CD4-positive, alpha-beta T cell (primary cell): ENCODE measurements at regions not wholly inside any gene's neighbourhood (a gene's known extent, or its start where the extent isn't known, plus 50 kb on each side); places are given as distances from the start of the nearest gene placed in this dataset.

ENCODE experiments used
- ATAC-seq: fragments of 200-7000 bp; cut with Tn5 transposase; one replicate; pipeline ENCODE4 v1.10.0; 2022; ENCODE audit warnings: mild to moderate bottlenecking; ENCODE audit not compliant: poor library complexity
- CTCF ChIA-PET: fragments of 350-600 bp; sonication (Branson Sonifier 250); formaldehyde crosslinking; loops from one replicate; lab custom pipeline; 2021; ENCODE audit warnings: antibody characterized with exemption, inconsistent platforms; lab: Charles Lee
- POLR2A ChIA-PET: fragments of 350-600 bp; sonication (Branson Sonifier 250); formaldehyde crosslinking; loops from one replicate; lab custom pipeline; 2021; ENCODE audit warnings: antibody characterized with exemption, inconsistent platforms; lab: Charles Lee
- DNase-seq, 14 experiments: peaks; one replicate each; pipeline ENCODE4 v3.0.0-alpha.2; 2013 to 2020; ENCODE audit warnings: mixed read lengths in 2 of 14
- H3K27ac ChIP-seq, 2 donors: one replicate each; pipeline versions ENCODE4 v1.5.1 to v1.7.0; 2013; ENCODE audit warnings: low read length in 2 of 2, low read depth in 1 of 2, mild to moderate bottlenecking in 1 of 2
- H3K27me3 ChIP-seq, 2 experiments: 1 replicate in 1 of 2; 2 replicates in 1 of 2; pipeline versions ENCODE4 v1.6.1 to v1.7.0; 2013; ENCODE audit warnings: low read length in 2 of 2, control low read depth in 1 of 2, mild to moderate bottlenecking in 1 of 2, moderate library complexity in 1 of 2; ENCODE audit not compliant: insufficient read depth in 2 of 2, control insufficient read depth in 1 of 2
- H3K36me3 ChIP-seq: one replicate; pipeline ENCODE4 v1.6.1; 2013; ENCODE audit warnings: low read length, control low read depth; ENCODE audit not compliant: insufficient read depth
- H3K4me1 ChIP-seq: one replicate; pipeline ENCODE4 v1.6.1; 2013; ENCODE audit warnings: low read length, control low read depth; ENCODE audit not compliant: insufficient read depth
- H3K4me3 ChIP-seq: one replicate; pipeline ENCODE4 v1.5.1; 2013; ENCODE audit warnings: mild to moderate bottlenecking, low read length, moderate library complexity
- H3K9me3 ChIP-seq, 2 experiments: 1 replicate in 1 of 2; 2 replicates in 1 of 2; pipeline versions ENCODE4 v1.6.1 to v1.7.0; 2013; ENCODE audit warnings: low read length in 2 of 2, mild to moderate bottlenecking in 2 of 2, control low read depth in 1 of 2, moderate library complexity in 1 of 2; ENCODE audit not compliant: control insufficient read depth in 1 of 2, insufficient read depth in 1 of 2
- H3K27ac Mint-ChIP-seq: one replicate; pipeline ENCODE4 v1.8.0; 2020; ENCODE audit warnings: mixed read lengths
- H3K27me3 Mint-ChIP-seq: one replicate; pipeline ENCODE4 v1.8.0; 2021; ENCODE audit warnings: mixed read lengths
- H3K36me3 Mint-ChIP-seq: one replicate; pipeline ENCODE4 v1.8.0; 2021; ENCODE audit warnings: low read depth, mixed read lengths
- H3K4me1 Mint-ChIP-seq: one replicate; pipeline ENCODE4 v1.8.0; 2021; ENCODE audit warnings: low read depth, mixed read lengths
- H3K4me3 Mint-ChIP-seq: one replicate; pipeline ENCODE4 v1.8.0; 2020; ENCODE audit warnings: mild to moderate bottlenecking, mixed read lengths
- H3K9me3 Mint-ChIP-seq: one replicate; pipeline ENCODE4 v1.8.0; 2020; ENCODE audit warnings: mixed read lengths
- intact Hi-C, 2 experiments: fragments of 100-400 bp; cut with DNase I in 1 of 2; cut with micrococcal nuclease in 1 of 2; formaldehyde crosslinking; loops; one replicate each; pipeline versions ENCODE4 v1.15.1 to v1.9.0; 2023 to 2025; cut with DNase I, micrococcal nuclease
- TF ChIP-seq, protein P1 (sequence below): fragments of 200-600 bp; IDR thresholded peaks from one replicate; pipeline ENCODE4 v1.8.0; 2022; ENCODE audit warnings: antibody characterized with exemption, mild to moderate bottlenecking

DNA sequence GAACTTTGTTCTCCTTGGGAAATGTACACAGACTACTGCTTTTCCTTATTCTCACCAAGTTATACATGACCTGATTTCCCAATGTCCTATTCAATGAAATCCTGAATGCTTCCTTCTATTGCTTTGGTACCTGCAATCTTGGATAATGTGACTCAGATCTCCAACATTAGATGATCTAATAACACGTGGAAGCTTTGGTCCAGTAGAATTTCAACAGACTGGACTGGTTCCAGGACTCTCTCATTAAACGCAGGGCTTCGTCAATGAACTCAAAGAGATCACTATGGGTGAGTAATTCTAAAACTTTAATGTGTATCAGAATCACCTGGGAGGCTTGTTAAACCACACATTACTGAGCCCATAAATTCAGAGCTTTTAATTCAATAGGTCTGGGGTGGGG is 413.6 kb upstream of the KCNH7 start:
- ChIA-PET POLR2A (no interaction called here), CTCF (no interaction called here)
- Histone ChIP-seq H3K27me3 (no peaks in the 10 kb centered on the region), H3K36me3 (no peaks in the 10 kb centered on the region), H3K9me3 (no peaks in the 10 kb centered on the region), H3K27ac (no peak overlapping the region), H3K4me1 (no peaks in the 10 kb centered on the region), H3K4me3 (no peak overlapping the region)
- Mint-ChIP-seq H3K36me3 (no peaks in the 10 kb centered on the region), H3K9me3 (no peaks in the 10 kb centered on the region), H3K4me1 (no peaks in the 10 kb centered on the region), H3K27me3 (no peaks in the 10 kb centered on the region), H3K27ac (no peak overlapping the region), H3K4me3 (no peak overlapping the region)
- intact Hi-C loops = no loop called here
- ATAC-seq (no peak), DNase-seq (no peak)
- TF ChIP-seq, protein P1, sequence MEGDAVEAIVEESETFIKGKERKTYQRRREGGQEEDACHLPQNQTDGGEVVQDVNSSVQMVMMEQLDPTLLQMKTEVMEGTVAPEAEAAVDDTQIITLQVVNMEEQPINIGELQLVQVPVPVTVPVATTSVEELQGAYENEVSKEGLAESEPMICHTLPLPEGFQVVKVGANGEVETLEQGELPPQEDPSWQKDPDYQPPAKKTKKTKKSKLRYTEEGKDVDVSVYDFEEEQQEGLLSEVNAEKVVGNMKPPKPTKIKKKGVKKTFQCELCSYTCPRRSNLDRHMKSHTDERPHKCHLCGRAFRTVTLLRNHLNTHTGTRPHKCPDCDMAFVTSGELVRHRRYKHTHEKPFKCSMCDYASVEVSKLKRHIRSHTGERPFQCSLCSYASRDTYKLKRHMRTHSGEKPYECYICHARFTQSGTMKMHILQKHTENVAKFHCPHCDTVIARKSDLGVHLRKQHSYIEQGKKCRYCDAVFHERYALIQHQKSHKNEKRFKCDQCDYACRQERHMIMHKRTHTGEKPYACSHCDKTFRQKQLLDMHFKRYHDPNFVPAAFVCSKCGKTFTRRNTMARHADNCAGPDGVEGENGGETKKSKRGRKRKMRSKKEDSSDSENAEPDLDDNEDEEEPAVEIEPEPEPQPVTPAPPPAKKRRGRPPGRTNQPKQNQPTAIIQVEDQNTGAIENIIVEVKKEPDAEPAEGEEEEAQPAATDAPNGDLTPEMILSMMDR = no peak

DNA sequence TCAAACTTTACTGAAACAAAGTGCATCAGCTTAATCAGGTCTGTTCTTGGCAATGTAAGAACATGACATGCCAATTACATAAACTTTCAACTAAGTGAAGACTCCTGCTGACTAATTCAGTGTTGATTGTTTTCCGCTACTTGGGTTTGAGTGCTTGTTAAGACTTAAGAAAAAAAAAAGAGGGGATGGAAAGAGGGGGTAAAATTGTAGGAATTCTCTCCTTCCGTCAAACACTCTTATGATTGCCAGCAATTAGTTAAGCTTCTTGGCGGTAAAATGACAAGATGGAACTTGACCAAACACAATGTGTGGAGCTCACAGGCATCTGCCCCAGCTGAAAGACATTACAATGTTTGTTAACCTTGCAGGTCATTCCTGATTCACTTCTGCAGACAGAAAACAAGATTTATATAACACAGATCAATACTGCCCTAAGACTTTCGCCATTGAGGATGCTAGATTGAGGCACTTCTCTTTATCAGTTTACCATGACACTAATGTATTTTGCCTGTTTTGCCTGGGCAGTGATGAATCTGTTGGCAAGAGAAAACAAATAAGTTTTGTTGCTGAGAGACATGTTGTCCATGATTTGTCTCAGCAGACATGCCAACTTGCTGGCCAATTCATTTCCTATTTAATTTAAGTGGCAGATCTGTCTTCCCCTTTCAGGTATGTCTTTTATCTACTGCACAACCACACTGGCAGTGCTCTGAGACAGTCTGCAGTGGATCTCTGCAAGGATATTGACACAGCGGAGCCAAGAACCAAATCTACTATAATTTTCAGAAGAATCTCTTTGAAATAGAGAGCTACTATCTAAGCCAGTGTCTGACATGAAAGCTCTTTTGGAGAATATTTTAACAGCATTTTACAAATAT is 410.0 kb upstream of the KCNH7 start:
- no peak overlapping the region for H3K27ac ChIP-seq
- Mint-ChIP-seq H3K27ac (no peak overlapping the region), H3K4me3 (no peak overlapping the region), H3K27me3 (no peaks in the 10 kb centered on the region), H3K9me3 (no peaks in the 10 kb centered on the region), H3K4me1 (no peaks in the 10 kb centered on the region), H3K36me3 (no peaks in the 10 kb centered on the region)
- no peak for ATAC-seq
- no peak overlapping the region for H3K4me3 ChIP-seq
- intact Hi-C loops = no loop called here
- H3K27me3 ChIP-seq = no peaks in the 10 kb centered on the region
- DNase-seq = no peak
- no peaks in the 10 kb centered on the region for H3K9me3 ChIP-seq
- POLR2A ChIA-PET = interaction anchor here (0.6 kb wide), 1 partner anchor 42 kb away, joined by 3 read pairs; no protein-coding TSS in a partner anchor
- no peaks in the 10 kb centered on the region for H3K4me1 ChIP-seq
- H3K36me3 ChIP-seq = no peaks in the 10 kb centered on the region
- CTCF ChIA-PET = no interaction called here
- TF ChIP-seq, protein P1 = no peak

DNA sequence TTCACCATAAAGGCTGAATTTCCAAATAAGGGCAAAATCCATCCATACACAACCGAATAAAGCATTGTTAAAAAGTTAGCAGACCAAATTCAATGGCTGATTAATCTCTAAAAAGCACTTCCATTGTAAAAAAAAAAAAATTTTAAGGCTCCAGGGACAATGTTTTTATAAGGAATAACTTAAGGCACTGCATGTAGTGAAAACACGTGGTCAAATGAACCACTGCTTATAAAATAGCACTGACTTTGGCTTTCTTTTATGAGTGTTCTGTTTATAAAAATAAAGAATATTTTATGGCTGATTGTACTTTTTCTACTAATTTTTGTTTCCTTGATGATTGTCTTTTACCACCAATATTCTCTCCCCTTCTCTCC is 409.3 kb upstream of the KCNH7 start:
- no peak overlapping the region for H3K4me3 Mint-ChIP-seq
- H3K36me3 ChIP-seq = no peaks in the 10 kb centered on the region
- DNase-seq (no peak), ATAC-seq (no peak)
- H3K27ac Mint-ChIP-seq = no peak overlapping the region
- TF ChIP-seq, protein P1 = no peak
- H3K4me3 ChIP-seq = no peak overlapping the region
- ChIA-PET POLR2A (no interaction called here), CTCF (no interaction called here)
- H3K9me3 ChIP-seq = no peaks in the 10 kb centered on the region
- no peaks in the 10 kb centered on the region for H3K4me1 Mint-ChIP-seq
- no peaks in the 10 kb centered on the region for H3K9me3 Mint-ChIP-seq
- no peaks in the 10 kb centered on the region for H3K27me3 Mint-ChIP-seq
- intact Hi-C loops = no loop called here
- H3K4me1 ChIP-seq = no peaks in the 10 kb centered on the region
- H3K27me3 ChIP-seq = no peaks in the 10 kb centered on the region
- H3K27ac ChIP-seq = no peak overlapping the region
- no peaks in the 10 kb centered on the region for H3K36me3 Mint-ChIP-seq
